Glutamatergic neuron (in vitro differentiated cells): ENCODE measurements at regions not wholly inside any gene's neighbourhood (a gene's known extent, or its start where the extent isn't known, plus 50 kb on each side); places are given as distances from the start of the nearest gene placed in this dataset.

Experiments
- DNase-seq: peaks from one replicate; pipeline ENCODE4 v3.0.0; 2022
- H3K27ac Mint-ChIP-seq: one replicate; pipeline ENCODE4 v1.8.0; 2020; ENCODE audit warnings: mild to moderate bottlenecking, mixed read lengths, inconsistent platforms; ENCODE audit not compliant: unreplicated experiment
- H3K27me3 Mint-ChIP-seq: one replicate; pipeline ENCODE4 v1.8.0; 2020; ENCODE audit warnings: mild to moderate bottlenecking, moderate library complexity, mixed read lengths, inconsistent platforms; ENCODE audit not compliant: unreplicated experiment
- H3K36me3 Mint-ChIP-seq: one replicate; pipeline ENCODE4 v1.8.0; 2020; ENCODE audit warnings: mild to moderate bottlenecking, mixed read lengths, inconsistent platforms; ENCODE audit not compliant: unreplicated experiment
- H3K4me1 Mint-ChIP-seq: one replicate; pipeline ENCODE4 v1.8.0; 2020; ENCODE audit warnings: mild to moderate bottlenecking, low read depth, mixed read lengths, inconsistent platforms; ENCODE audit not compliant: unreplicated experiment
- H3K4me3 Mint-ChIP-seq: one replicate; pipeline ENCODE4 v1.8.0; 2020; ENCODE audit warnings: mild to moderate bottlenecking, mixed read lengths, inconsistent platforms; ENCODE audit not compliant: unreplicated experiment
- H3K9me3 Mint-ChIP-seq: one replicate; pipeline ENCODE4 v1.8.0; 2020; ENCODE audit warnings: mild to moderate bottlenecking, moderate library complexity, mixed read lengths, inconsistent platforms; ENCODE audit not compliant: unreplicated experiment
- TF ChIP-seq, protein P1 (sequence below): fragments of 200-600 bp; sonication (generic); IDR thresholded peaks from one replicate; pipeline ENCODE4 v1.5.0; 2021; ENCODE audit not compliant: partially characterized antibody, unreplicated experiment

- no peak overlapping the region for H3K27ac Mint-ChIP-seq
- H3K36me3 Mint-ChIP-seq, result no peaks in the 10 kb centered on the region
- DNase-seq, result no peak
- no peaks in the 10 kb centered on the region for H3K4me1 Mint-ChIP-seq
- H3K9me3 Mint-ChIP-seq, result no peaks in the 10 kb centered on the region
- H3K27me3 Mint-ChIP-seq, result peaks cover 3% of the 10 kb centered on the region
- TF ChIP-seq, protein P1, sequence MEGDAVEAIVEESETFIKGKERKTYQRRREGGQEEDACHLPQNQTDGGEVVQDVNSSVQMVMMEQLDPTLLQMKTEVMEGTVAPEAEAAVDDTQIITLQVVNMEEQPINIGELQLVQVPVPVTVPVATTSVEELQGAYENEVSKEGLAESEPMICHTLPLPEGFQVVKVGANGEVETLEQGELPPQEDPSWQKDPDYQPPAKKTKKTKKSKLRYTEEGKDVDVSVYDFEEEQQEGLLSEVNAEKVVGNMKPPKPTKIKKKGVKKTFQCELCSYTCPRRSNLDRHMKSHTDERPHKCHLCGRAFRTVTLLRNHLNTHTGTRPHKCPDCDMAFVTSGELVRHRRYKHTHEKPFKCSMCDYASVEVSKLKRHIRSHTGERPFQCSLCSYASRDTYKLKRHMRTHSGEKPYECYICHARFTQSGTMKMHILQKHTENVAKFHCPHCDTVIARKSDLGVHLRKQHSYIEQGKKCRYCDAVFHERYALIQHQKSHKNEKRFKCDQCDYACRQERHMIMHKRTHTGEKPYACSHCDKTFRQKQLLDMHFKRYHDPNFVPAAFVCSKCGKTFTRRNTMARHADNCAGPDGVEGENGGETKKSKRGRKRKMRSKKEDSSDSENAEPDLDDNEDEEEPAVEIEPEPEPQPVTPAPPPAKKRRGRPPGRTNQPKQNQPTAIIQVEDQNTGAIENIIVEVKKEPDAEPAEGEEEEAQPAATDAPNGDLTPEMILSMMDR, result no peak
- no peak overlapping the region for H3K4me3 Mint-ChIP-seq
These were observed 118.5 kb upstream of the ARHGAP20 start for GRCh38 chr11:110830747-110831146.

DNA sequence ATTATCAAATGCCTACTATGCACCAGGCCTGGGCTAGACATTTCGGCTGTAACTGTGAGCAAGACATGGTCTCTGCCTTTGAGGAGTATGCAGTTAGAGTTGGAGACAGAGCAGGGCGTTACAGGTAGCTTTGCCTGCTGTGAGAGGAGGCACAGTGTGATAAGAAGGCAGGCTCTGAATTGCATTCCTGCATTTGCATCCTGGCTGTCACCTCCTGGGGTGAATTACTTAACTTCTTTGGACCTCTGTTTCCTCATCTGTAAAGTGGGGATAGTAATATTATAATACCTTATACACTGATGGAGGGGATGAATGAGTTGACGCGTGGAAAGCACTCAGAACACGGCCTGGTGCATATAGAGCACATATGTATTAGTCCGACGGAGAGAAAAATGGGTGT is 118.1 kb upstream of the ARHGAP20 start:
- Mint-ChIP-seq H3K36me3 (no peaks in the 10 kb centered on the region), H3K9me3 (no peaks in the 10 kb centered on the region), H3K4me1 (no peaks in the 10 kb centered on the region), H3K4me3 (no peak overlapping the region), H3K27ac (no peak overlapping the region), H3K27me3 (peaks cover 3% of the 10 kb centered on the region)
- TF ChIP-seq, protein P1, result no peak
- no peak for DNase-seq

DNA sequence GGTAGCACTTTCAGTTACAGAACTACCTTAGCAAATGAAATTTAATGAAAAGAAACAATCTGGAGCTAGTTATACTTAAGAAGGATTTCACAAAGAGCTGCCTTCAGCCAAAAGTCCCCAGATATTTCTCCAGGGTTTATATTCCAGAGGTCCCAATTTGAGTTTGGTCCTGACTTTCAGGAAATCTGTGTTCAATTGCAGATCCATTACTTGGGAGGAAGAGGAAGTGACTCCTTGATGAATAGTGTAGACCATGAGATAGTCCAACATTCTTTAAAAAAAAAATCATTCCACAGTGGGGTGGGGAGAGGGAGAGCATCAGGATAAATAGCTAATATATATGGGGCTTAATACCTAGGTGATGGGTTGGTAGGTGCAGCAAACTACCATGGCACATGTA is 117.6 kb upstream of the ARHGAP20 start:
- DNase-seq, result no peak
- Mint-ChIP-seq H3K27me3 (peaks cover 3% of the 10 kb centered on the region), H3K27ac (no peak overlapping the region), H3K4me3 (no peak overlapping the region), H3K4me1 (no peaks in the 10 kb centered on the region), H3K36me3 (no peaks in the 10 kb centered on the region), H3K9me3 (no peaks in the 10 kb centered on the region)
- TF ChIP-seq, protein P1, result no peak

- no peaks in the 10 kb centered on the region for H3K36me3 Mint-ChIP-seq
- H3K27ac Mint-ChIP-seq, result no peak overlapping the region
- no peaks in the 10 kb centered on the region for H3K4me1 Mint-ChIP-seq
- peaks cover 3% of the 10 kb centered on the region for H3K27me3 Mint-ChIP-seq
- DNase-seq, result no peak
- H3K9me3 Mint-ChIP-seq, result no peaks in the 10 kb centered on the region
- TF ChIP-seq, protein P1, result no peak
- no peak overlapping the region for H3K4me3 Mint-ChIP-seq
These were observed 115.8 kb upstream of the ARHGAP20 start for GRCh38 chr11:110828086-110828485.

DNA sequence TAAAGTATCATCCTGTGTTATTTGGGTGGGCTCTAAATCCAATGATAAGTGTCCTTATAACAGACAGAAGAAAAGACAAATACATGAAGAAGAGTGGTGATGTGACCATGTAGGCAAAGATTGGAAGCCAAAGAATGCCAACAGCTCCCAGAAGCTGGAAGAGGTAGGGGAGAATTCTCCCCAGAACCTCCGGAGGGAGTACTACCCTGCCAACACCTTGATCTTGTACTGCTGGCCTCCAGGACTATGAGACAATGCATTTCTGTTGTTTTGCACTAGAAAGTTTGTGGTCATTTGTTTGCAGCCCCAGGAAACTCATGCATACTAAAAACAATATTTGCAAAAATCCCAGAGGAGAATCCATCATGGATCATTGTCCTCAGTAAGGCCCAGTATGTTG is 115.0 kb upstream of the ARHGAP20 start:
- peaks cover 3% of the 10 kb centered on the region for H3K27me3 Mint-ChIP-seq
- no peaks in the 10 kb centered on the region for H3K36me3 Mint-ChIP-seq
- no peak overlapping the region for H3K27ac Mint-ChIP-seq
- H3K4me1 Mint-ChIP-seq, result no peaks in the 10 kb centered on the region
- TF ChIP-seq, protein P1, result no peak
- H3K9me3 Mint-ChIP-seq, result no peaks in the 10 kb centered on the region
- no peak overlapping the region for H3K4me3 Mint-ChIP-seq
- no peak for DNase-seq
